ENCODE measurements at regions not wholly inside any gene's neighbourhood (a gene's known extent, or its start where the extent isn't known, plus 50 kb on each side); places are given as distances from the start of the nearest gene placed in this dataset.

GRCh38 chr6:105474234-105474633 is 71.4 kb upstream of the PREP start:
- TF ChIP-seq CTCF (IDR thresholded peaks at IDR 0.05) = no peak
- no peak for TF ChIP-seq POLR2A (IDR thresholded peaks at IDR 0.05)

Data from transverse colon (tissue), 3 donors.